Gastrocnemius medialis (tissue), 4 donors: ENCODE measurements at regions not wholly inside any gene's neighbourhood (a gene's known extent, or its start where the extent isn't known, plus 50 kb on each side); places are given as distances from the start of the nearest gene placed in this dataset.

Experiments used
- ATAC-seq, 2 donors: fragments of 150-250 bp; one replicate each; pipeline ENCODE4 v1.9.1; 2016
- DNase-seq, 2 donors: peaks; one replicate each; pipeline ENCODE4 v3.0.0-alpha.2; 2019
- H3K27ac ChIP-seq, 4 donors: fragments of 200-600 bp; sonication (generic); 1 replicate in 1 of 4; 2 replicates in 3 of 4; pipeline ENCODE4 v1.5.1; 2016 to 2018; ENCODE audit warnings: mild to moderate bottlenecking in 2 of 4, moderate library complexity in 1 of 4
- H3K27me3 ChIP-seq, 3 donors: fragments of 200-600 bp; sonication (generic) in 2 of 3; 1 replicate in 1 of 3; 2 replicates in 2 of 3; pipeline versions ENCODE4 v1.5.1 to v1.6.0; 2016 to 2019; ENCODE audit warnings: mild to moderate bottlenecking in 1 of 3, moderate library complexity in 1 of 3
- H3K36me3 ChIP-seq, 2 donors: fragments of 200-600 bp; sonication (generic) in 1 of 2; one replicate each; pipeline ENCODE4 v1.5.1; 2017 to 2018
- H3K4me1 ChIP-seq, 2 donors: fragments of 200-600 bp; sonication (generic) in 1 of 2; one replicate each; pipeline ENCODE4 v1.5.1; 2016 to 2017; ENCODE audit warnings: mild to moderate bottlenecking in 2 of 2
- H3K4me3 ChIP-seq, 4 donors: fragments of 200-600 bp; sonication (generic) in 3 of 4; 1 replicate in 1 of 4; 2 replicates in 3 of 4; pipeline ENCODE4 v1.5.1; 2016 to 2019; ENCODE audit warnings: mild to moderate bottlenecking in 2 of 4
- H3K9me3 ChIP-seq, 3 donors: fragments of 200-600 bp; sonication (generic) in 2 of 3; 1 replicate in 1 of 3; 2 replicates in 2 of 3; pipeline ENCODE4 v1.5.1; 2016 to 2019
- POLR2A ChIP-seq, 2 donors: fragments of 450-650 bp; IDR thresholded peaks; one replicate each; pipeline ENCODE4 v1.6.1; 2017; ENCODE audit warnings: antibody characterized with exemption in 2 of 2, mild to moderate bottlenecking in 2 of 2, moderate library complexity in 2 of 2
- in situ Hi-C, 4 donors: fragments of 200-750 bp; cut with MboI; loops; one replicate each; pipeline versions ENCODE4 v1.15.0 to v1.8.0; 2017; ENCODE audit warnings: low sequenced_read_pairs in 4 of 4
- intact Hi-C: fragments of 100-400 bp; cut with DNase I; formaldehyde crosslinking; loops from one replicate; pipeline ENCODE4 v1.15.1; 2023; ENCODE audit warnings: low total_unique reads
- TF ChIP-seq, protein P1 (sequence below), 5 experiments: fragments of 450-650 bp in 3 of 5; fragments of 200-600 bp in 2 of 5; sonication (generic) in 2 of 5; IDR thresholded peaks in 4 of 5; conservative IDR thresholded peaks in 1 of 5; 1 replicate in 4 of 5; 2 replicates in 1 of 5; pipeline ENCODE4 v1.5.1; 2016 to 2019; ENCODE audit warnings: antibody characterized with exemption in 5 of 5, mild to moderate bottlenecking in 3 of 5, moderate library complexity in 3 of 5

GRCh38 chr2:71790226-71791060, 337.1 kb downstream of the DYSF start:
- intact Hi-C loops, result no loop called here
- H3K4me1 ChIP-seq, result peaks cover 3 to 6% of the 10 kb centered on the region in 2 donors
- no peak overlapping the region for H3K27ac ChIP-seq
- in situ Hi-C loops, result loop anchor here in 3 of 4 donors (25.0 kb wide), 1 partner anchor 178 kb away; no protein-coding TSS in a partner anchor
- no peak for TF ChIP-seq POLR2A (IDR thresholded peaks at IDR 0.05)
- TF ChIP-seq, protein P1, sequence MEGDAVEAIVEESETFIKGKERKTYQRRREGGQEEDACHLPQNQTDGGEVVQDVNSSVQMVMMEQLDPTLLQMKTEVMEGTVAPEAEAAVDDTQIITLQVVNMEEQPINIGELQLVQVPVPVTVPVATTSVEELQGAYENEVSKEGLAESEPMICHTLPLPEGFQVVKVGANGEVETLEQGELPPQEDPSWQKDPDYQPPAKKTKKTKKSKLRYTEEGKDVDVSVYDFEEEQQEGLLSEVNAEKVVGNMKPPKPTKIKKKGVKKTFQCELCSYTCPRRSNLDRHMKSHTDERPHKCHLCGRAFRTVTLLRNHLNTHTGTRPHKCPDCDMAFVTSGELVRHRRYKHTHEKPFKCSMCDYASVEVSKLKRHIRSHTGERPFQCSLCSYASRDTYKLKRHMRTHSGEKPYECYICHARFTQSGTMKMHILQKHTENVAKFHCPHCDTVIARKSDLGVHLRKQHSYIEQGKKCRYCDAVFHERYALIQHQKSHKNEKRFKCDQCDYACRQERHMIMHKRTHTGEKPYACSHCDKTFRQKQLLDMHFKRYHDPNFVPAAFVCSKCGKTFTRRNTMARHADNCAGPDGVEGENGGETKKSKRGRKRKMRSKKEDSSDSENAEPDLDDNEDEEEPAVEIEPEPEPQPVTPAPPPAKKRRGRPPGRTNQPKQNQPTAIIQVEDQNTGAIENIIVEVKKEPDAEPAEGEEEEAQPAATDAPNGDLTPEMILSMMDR (IDR thresholded peaks at IDR 0.05 in 4 of 5, conservative IDR thresholded peaks at IDR 0.05 in 1 of 5), result no peak
- DNase-seq (no peak), ATAC-seq (no peak)
- H3K4me3 ChIP-seq, result no peak overlapping the region
- H3K27me3 ChIP-seq, result no peaks in the 10 kb centered on the region
- no peaks in the 10 kb centered on the region for H3K9me3 ChIP-seq
- H3K36me3 ChIP-seq, result no peaks in the 10 kb centered on the region

- H3K4me1 ChIP-seq, result peaks cover 8 to 11% of the 10 kb centered on the region in 2 donors
- H3K27me3 ChIP-seq, result no peaks in the 10 kb centered on the region
- no peaks in the 10 kb centered on the region for H3K36me3 ChIP-seq
- TF ChIP-seq POLR2A (IDR thresholded peaks at IDR 0.05), result no peak
- H3K9me3 ChIP-seq, result no peaks in the 10 kb centered on the region
- H3K4me3 ChIP-seq, result no peak overlapping the region
- intact Hi-C loops (no loop called here), in situ Hi-C loops (loop anchor here (10.0 to 25.0 kb wide), 2 partner anchors 177 to 245 kb away; no protein-coding TSS in a partner anchor)
- H3K27ac ChIP-seq, result no peak overlapping the region
- no peak for ATAC-seq
- no peak for DNase-seq
Measured at GRCh38 chr2:71789556-71790204, 336.3 kb downstream of the DYSF start.

- intact Hi-C loops, result no loop called here
- no peak for TF ChIP-seq POLR2A (IDR thresholded peaks at IDR 0.05)
- TF ChIP-seq, protein P1 (IDR thresholded peaks at IDR 0.05 in 4 of 5, conservative IDR thresholded peaks at IDR 0.05 in 1 of 5), result no peak
- Histone ChIP-seq H3K27ac (no peak overlapping the region), H3K36me3 (no peaks in the 10 kb centered on the region), H3K4me1 (peaks cover 13 to 14% of the 10 kb centered on the region in 2 donors), H3K4me3 (no peak overlapping the region), H3K9me3 (no peaks in the 10 kb centered on the region), H3K27me3 (no peaks in the 10 kb centered on the region)
- no peak for ATAC-seq
- in situ Hi-C loops, result loop anchor here (10.0 to 25.0 kb wide), 2 partner anchors 176 to 244 kb away; no protein-coding TSS in a partner anchor
- no peak for DNase-seq
Measured at GRCh38 chr2:71788601-71789240, 335.4 kb downstream of the DYSF start.

GRCh38 chr2:71788186-71788525, 334.8 kb downstream of the DYSF start:
- H3K36me3 ChIP-seq, result no peaks in the 10 kb centered on the region
- no peaks in the 10 kb centered on the region for H3K9me3 ChIP-seq
- no peak overlapping the region for H3K27ac ChIP-seq
- no peaks in the 10 kb centered on the region for H3K27me3 ChIP-seq
- intact Hi-C loops (no loop called here), in situ Hi-C loops (loop anchor here (10.0 to 25.0 kb wide), 2 partner anchors 176 to 243 kb away; no protein-coding TSS in a partner anchor)
- H3K4me1 ChIP-seq, result peaks cover 13 to 14% of the 10 kb centered on the region in 2 donors
- DNase-seq (no peak), ATAC-seq (no peak)
- no peak overlapping the region for H3K4me3 ChIP-seq
- TF ChIP-seq, protein P1 (IDR thresholded peaks at IDR 0.05 in 4 of 5, conservative IDR thresholded peaks at IDR 0.05 in 1 of 5), result no peak
- TF ChIP-seq POLR2A (IDR thresholded peaks at IDR 0.05), result no peak
